Keratinocyte (primary cell): ENCODE measurements at regions not wholly inside any gene's neighbourhood (a gene's known extent, or its start where the extent isn't known, plus 50 kb on each side); places are given as distances from the start of the nearest gene placed in this dataset.

Source experiments
- DNase-seq: peaks from one replicate; pipeline ENCODE4 v3.0.0-alpha.2; 2011; ENCODE audit warnings: low read depth, missing footprints, low spot score
- FAIRE-seq: peaks from 2 replicates; lab custom pipeline; 2011; peaks lifted over from hg19 to GRCh38; lab: Jason Lieb, UNC
- H2AFZ ChIP-seq: 2 replicates; pipeline ENCODE4 v1.6.0; 2012; ENCODE audit warnings: low read length, control low read depth, inconsistent platforms; ENCODE audit not compliant: control insufficient read depth
- H3K27ac ChIP-seq: 2 replicates; pipeline ENCODE4 v1.5.1; 2011; ENCODE audit warnings: low read length; ENCODE audit not compliant: control insufficient read depth, insufficient read depth
- H3K27me3 ChIP-seq: 3 replicates; pipeline ENCODE4 v1.6.0; 2011; ENCODE audit warnings: low read length; ENCODE audit not compliant: control insufficient read depth, insufficient read depth; ENCODE audit errors: extremely low read depth
- H3K36me3 ChIP-seq, 2 experiments: 2 replicates in 1 of 2; 3 replicates in 1 of 2; pipeline ENCODE4 v1.5.1; 2011; ENCODE audit warnings: low read length in 2 of 2, mild to moderate bottlenecking in 1 of 2; ENCODE audit not compliant: control insufficient read depth in 2 of 2, insufficient read depth in 2 of 2; ENCODE audit errors: extremely low read depth in 1 of 2
- H3K4me1 ChIP-seq: 3 replicates; pipeline ENCODE4 v1.5.1; 2011; ENCODE audit warnings: low read length; ENCODE audit not compliant: control insufficient read depth, insufficient read depth; ENCODE audit errors: extremely low read depth
- H3K4me2 ChIP-seq: 3 replicates; pipeline ENCODE4 v1.6.0; 2011; ENCODE audit warnings: low read depth, low read length; ENCODE audit not compliant: control insufficient read depth, insufficient read depth; ENCODE audit errors: extremely low read depth
- H3K4me3 ChIP-seq, 3 experiments: fragments of 200-600 bp in 1 of 3; sonication (generic) in 1 of 3; 2 replicates in 2 of 3; 3 replicates in 1 of 3; pipeline ENCODE4 v1.5.1; 2011 to 2016; ENCODE audit warnings: low read length in 3 of 3, mild to moderate bottlenecking in 3 of 3, control low read depth in 2 of 3, inconsistent platforms in 1 of 3, low read depth in 1 of 3, mixed read lengths in 1 of 3, mixed run types in 1 of 3, moderate library complexity in 1 of 3; ENCODE audit not compliant: control insufficient read depth in 2 of 3, insufficient read depth in 2 of 3; ENCODE audit errors: extremely low read depth in 1 of 3
- H3K79me2 ChIP-seq: 2 replicates; pipeline ENCODE4 v1.6.0; 2012; ENCODE audit warnings: low read length; ENCODE audit not compliant: control insufficient read depth, insufficient read depth
- H3K9ac ChIP-seq: 3 replicates; pipeline ENCODE4 v1.6.0; 2011; ENCODE audit warnings: low read length; ENCODE audit not compliant: control insufficient read depth, insufficient read depth; ENCODE audit errors: extremely low read depth
- H3K9me1 ChIP-seq: 3 replicates; pipeline ENCODE4 v1.6.0; 2011; ENCODE audit warnings: low read length; ENCODE audit not compliant: control insufficient read depth, insufficient read depth; ENCODE audit errors: extremely low read depth
- H3K9me3 ChIP-seq: 2 replicates; pipeline ENCODE4 v1.5.1; 2012; ENCODE audit warnings: low read depth, low read length; ENCODE audit not compliant: control insufficient read depth
- H4K20me1 ChIP-seq: 3 replicates; pipeline ENCODE4 v1.6.0; 2011; ENCODE audit warnings: low read length; ENCODE audit not compliant: control insufficient read depth, insufficient read depth; ENCODE audit errors: extremely low read depth
- CTCF ChIP-seq, 3 experiments: IDR thresholded peaks in 1 of 3; conservative IDR thresholded peaks in 1 of 3; optimal IDR thresholded peaks in 1 of 3; 2 replicates in 2 of 3; 3 replicates in 1 of 3; pipeline versions ENCODE3 to v1.5.1; 2011; ENCODE audit warnings: low read length in 3 of 3, mild to moderate bottlenecking in 3 of 3, moderate library complexity in 2 of 3, control low read depth in 1 of 3, inconsistent platforms in 1 of 3; ENCODE audit not compliant: insufficient read depth in 2 of 3; ENCODE audit errors: extremely low read depth in 1 of 3
- EZH2 ChIP-seq: IDR thresholded peaks from one replicate; pipeline ENCODE4 v1.6.1; 2012; ENCODE audit warnings: inconsistent platforms, mild to moderate bottlenecking, low read length, moderate library complexity
- dilution Hi-C: fragments of 300-500 bp; cut with MboI; formaldehyde crosslinking; loops from one replicate; pipeline ENCODE4 v1.7.0; 2020; ENCODE audit warnings: low sequenced_read_pairs; ENCODE audit not compliant: extremely low pct_ligation_motif_present

GRCh38 chr4:149952716-149953115 is 125.5 kb upstream of the DCLK2 start:
- FAIRE-seq (no peak), DNase-seq (no peak)
- dilution Hi-C loops = no loop called here
- Histone ChIP-seq H3K9me1 (no peaks in the 10 kb centered on the region), H3K27ac (no peak overlapping the region), H3K4me1 (no peaks in the 10 kb centered on the region), H3K36me3 (no peaks in the 10 kb centered on the region), H3K9ac (no peak overlapping the region), H3K27me3 (no peaks in the 10 kb centered on the region), H3K9me3 (no peaks in the 10 kb centered on the region), H2AFZ (no peak overlapping the region), H4K20me1 (no peaks in the 10 kb centered on the region), H3K79me2 (no peaks in the 10 kb centered on the region), H3K4me2 (no peak overlapping the region), H3K4me3 (no peak overlapping the region)
- TF ChIP-seq EZH2 = no peak
- no peak for TF ChIP-seq CTCF (optimal IDR thresholded peaks at IDR 0.05 in 1 of 3, IDR thresholded peaks at IDR 0.05 in 1 of 3, conservative IDR thresholded peaks at IDR 0.05 in 1 of 3; ENCODE audit: extremely low read depth in 1 of 3, insufficient read depth in 2 of 3, low read length in 3 of 3)

DNA sequence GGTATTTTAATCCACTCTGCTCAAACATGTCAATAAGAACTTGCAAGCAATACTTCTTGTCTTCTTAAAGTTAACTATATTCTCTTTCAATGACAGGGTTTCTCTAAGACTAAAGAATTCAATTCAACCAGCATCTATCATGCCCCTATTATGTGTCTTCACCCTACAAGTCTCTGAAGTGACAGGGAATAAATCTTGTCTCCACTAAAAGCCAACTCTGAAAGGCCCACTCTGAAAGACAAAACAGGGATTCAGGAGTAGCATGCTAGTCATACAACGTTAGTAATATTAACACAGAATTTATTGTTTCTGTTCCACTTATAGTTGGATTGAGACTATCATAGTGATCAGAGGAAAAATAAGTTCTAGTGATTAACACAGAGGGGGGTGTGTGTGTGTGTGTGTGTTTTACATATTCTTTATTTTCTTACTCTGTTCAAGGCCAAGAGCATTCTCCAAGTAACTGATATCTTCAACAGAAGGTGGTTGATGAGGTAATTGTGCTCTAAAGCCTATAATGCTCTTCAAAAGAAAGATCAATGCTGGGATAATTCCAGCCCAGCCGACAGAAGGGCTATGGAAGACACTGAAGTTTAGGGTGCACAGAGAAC is 122.4 kb upstream of the DCLK2 start:
- no peak for FAIRE-seq
- H3K4me2 ChIP-seq = no peak overlapping the region
- no peaks in the 10 kb centered on the region for H3K36me3 ChIP-seq
- H3K4me3 ChIP-seq = no peak overlapping the region
- dilution Hi-C loops = no loop called here
- no peak for DNase-seq
- no peak overlapping the region for H3K27ac ChIP-seq
- no peaks in the 10 kb centered on the region for H3K79me2 ChIP-seq
- H3K27me3 ChIP-seq = no peaks in the 10 kb centered on the region
- no peak overlapping the region for H3K9ac ChIP-seq
- no peaks in the 10 kb centered on the region for H4K20me1 ChIP-seq
- H3K4me1 ChIP-seq = no peaks in the 10 kb centered on the region
- no peak for TF ChIP-seq CTCF (optimal IDR thresholded peaks at IDR 0.05 in 1 of 3, IDR thresholded peaks at IDR 0.05 in 1 of 3, conservative IDR thresholded peaks at IDR 0.05 in 1 of 3; ENCODE audit: extremely low read depth in 1 of 3, insufficient read depth in 2 of 3, low read length in 3 of 3)
- no peak for TF ChIP-seq EZH2
- no peaks in the 10 kb centered on the region for H3K9me3 ChIP-seq
- H3K9me1 ChIP-seq = no peaks in the 10 kb centered on the region
- H2AFZ ChIP-seq = no peak overlapping the region
